Neural crest cell (in vitro differentiated cells): ENCODE measurements at regions not wholly inside any gene's neighbourhood (a gene's known extent, or its start where the extent isn't known, plus 50 kb on each side); places are given as distances from the start of the nearest gene placed in this dataset.
"Not testable (repeated sequence)": the region's sequence is repeated elsewhere in the genome, so short reads cannot be mapped to it uniquely, and the experiment has no call there.

Experiments used
- DNase-seq: peaks from one replicate; pipeline ENCODE4 v3.0.0; 2021; ENCODE audit warnings: low read depth, mixed read lengths, low spot score
- H3K27ac Mint-ChIP-seq: one replicate; pipeline ENCODE4 v1.8.0; 2021; ENCODE audit warnings: mild to moderate bottlenecking, mixed read lengths; ENCODE audit not compliant: unreplicated experiment
- H3K27me3 Mint-ChIP-seq: 2 replicates; pipeline ENCODE4 v1.8.0; 2021; ENCODE audit warnings: low read depth, mild to moderate bottlenecking, mixed read lengths
- H3K36me3 Mint-ChIP-seq: 2 replicates; pipeline ENCODE4 v1.8.0; 2021; ENCODE audit warnings: low read depth, mild to moderate bottlenecking, mixed read lengths
- H3K4me1 Mint-ChIP-seq: 2 replicates; pipeline ENCODE4 v1.8.0; 2021; ENCODE audit warnings: mixed read lengths
- H3K4me3 Mint-ChIP-seq: one replicate; pipeline ENCODE4 v1.8.0; 2021; ENCODE audit warnings: mild to moderate bottlenecking, mixed read lengths
- H3K9me3 Mint-ChIP-seq: 2 replicates; pipeline ENCODE4 v1.8.0; 2021; ENCODE audit warnings: mixed read lengths
- TF ChIP-seq, protein P1 (sequence below): fragments of 200-600 bp; sonication (generic); conservative IDR thresholded peaks from 2 replicates; pipeline ENCODE4 v1.5.0; 2021; ENCODE audit warnings: antibody characterized with exemption, mild to moderate bottlenecking

DNA sequence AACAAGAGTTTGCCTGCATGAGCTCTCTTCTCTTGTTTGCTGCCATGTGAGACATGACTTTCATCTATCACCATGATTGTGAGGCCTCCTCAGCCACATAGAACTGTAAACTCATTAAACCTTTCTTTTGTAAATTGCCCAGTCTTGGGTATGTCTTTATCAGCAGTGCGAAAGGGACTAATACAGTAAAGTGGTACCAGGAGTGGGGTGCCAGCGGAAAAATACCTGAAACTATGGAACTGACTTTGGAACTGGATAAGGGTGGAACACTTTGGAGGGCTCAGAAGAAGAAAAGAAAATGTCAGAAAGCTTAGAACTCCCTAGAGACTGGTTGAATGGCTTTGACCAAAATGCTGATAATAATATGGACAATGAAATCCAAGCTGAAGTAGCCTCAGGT lies 260.9 kb downstream of the DSC3 start:
- no peaks in the 10 kb centered on the region for H3K4me1 Mint-ChIP-seq
- DNase-seq = no peak
- H3K4me3 Mint-ChIP-seq = no peak overlapping the region
- H3K9me3 Mint-ChIP-seq = peaks cover 6% of the 10 kb centered on the region
- no peak overlapping the region for H3K27ac Mint-ChIP-seq
- H3K27me3 Mint-ChIP-seq = no peaks in the 10 kb centered on the region
- H3K36me3 Mint-ChIP-seq = peaks cover 4% of the 10 kb centered on the region
- TF ChIP-seq, protein P1, sequence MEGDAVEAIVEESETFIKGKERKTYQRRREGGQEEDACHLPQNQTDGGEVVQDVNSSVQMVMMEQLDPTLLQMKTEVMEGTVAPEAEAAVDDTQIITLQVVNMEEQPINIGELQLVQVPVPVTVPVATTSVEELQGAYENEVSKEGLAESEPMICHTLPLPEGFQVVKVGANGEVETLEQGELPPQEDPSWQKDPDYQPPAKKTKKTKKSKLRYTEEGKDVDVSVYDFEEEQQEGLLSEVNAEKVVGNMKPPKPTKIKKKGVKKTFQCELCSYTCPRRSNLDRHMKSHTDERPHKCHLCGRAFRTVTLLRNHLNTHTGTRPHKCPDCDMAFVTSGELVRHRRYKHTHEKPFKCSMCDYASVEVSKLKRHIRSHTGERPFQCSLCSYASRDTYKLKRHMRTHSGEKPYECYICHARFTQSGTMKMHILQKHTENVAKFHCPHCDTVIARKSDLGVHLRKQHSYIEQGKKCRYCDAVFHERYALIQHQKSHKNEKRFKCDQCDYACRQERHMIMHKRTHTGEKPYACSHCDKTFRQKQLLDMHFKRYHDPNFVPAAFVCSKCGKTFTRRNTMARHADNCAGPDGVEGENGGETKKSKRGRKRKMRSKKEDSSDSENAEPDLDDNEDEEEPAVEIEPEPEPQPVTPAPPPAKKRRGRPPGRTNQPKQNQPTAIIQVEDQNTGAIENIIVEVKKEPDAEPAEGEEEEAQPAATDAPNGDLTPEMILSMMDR = no peak

DNA sequence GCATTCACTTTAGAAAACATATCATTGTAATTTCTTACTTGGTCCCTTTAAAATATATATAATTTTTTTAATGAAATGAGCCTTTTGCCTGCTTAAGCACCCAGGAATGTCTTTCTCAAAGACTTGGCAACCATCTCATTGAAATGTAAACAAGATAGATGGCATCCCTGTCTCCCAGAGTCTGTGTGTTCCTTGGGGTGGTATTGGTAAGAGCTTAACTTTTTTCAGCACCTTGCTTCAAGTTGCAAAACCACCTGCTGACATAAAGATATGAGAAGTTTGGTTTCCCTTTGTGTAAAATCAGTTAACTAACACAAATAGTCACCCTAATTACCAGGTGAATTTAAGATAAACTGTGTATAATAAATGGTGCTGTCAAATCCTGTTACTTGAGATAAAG lies 266.9 kb downstream of the DSC3 start:
- Mint-ChIP-seq H3K27ac (no peak overlapping the region), H3K36me3 (peaks cover 3% of the 10 kb centered on the region), H3K4me3 (no peak overlapping the region), H3K27me3 (no peaks in the 10 kb centered on the region), H3K9me3 (peaks cover 3% of the 10 kb centered on the region), H3K4me1 (no peaks in the 10 kb centered on the region)
- TF ChIP-seq, protein P1 = no peak
- no peak for DNase-seq

DNA sequence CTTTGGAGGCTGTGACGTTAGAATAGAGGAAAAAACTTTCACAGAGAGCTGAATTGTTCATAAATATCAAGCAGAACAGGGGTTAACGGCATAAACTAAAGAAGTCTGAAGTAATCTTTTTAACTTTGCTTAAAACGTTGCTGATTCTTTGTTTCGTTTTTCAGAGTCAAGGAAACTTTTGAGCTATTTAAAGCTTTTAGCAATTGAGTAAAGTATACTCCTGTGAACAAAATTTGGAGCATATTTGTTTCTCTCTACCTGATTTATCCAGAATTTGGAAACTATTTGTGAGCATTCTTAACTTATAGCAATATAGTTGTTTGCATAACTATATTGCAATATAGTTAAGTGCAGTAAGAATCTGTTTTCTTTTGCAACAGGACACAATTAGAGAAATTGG lies 270.4 kb downstream of the DSC3 start:
- not testable (repeated sequence) for DNase-seq, H3K4me3 Mint-ChIP-seq, H3K4me1 Mint-ChIP-seq, H3K36me3 Mint-ChIP-seq, H3K27me3 Mint-ChIP-seq, H3K9me3 Mint-ChIP-seq, H3K27ac Mint-ChIP-seq

DNA sequence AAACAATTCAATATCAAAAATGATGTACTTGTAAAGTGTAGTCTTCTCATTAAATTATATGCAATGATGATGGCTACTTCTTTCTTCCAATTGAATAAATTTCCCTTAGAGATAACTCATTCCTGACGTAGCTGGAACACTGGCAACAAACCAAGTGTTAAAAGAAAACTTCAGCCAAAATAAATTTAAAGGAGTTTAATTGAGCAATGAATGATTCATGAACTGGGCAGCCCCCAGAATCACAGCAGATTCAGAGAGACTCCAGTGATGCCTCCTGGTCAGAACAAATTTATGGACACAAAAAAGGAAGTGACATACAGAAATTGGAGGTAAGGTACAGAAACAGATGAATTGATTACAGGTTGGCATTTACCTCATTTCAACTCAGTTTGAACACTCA lies 276.5 kb downstream of the DSC3 start:
- H3K9me3 Mint-ChIP-seq = peaks cover 9% of the 10 kb centered on the region
- DNase-seq = no peak
- no peak overlapping the region for H3K4me3 Mint-ChIP-seq
- no peaks in the 10 kb centered on the region for H3K36me3 Mint-ChIP-seq
- no peaks in the 10 kb centered on the region for H3K27me3 Mint-ChIP-seq
- H3K27ac Mint-ChIP-seq = no peak overlapping the region
- TF ChIP-seq, protein P1 = no peak
- H3K4me1 Mint-ChIP-seq = peaks cover 22% of the 10 kb centered on the region

DNA sequence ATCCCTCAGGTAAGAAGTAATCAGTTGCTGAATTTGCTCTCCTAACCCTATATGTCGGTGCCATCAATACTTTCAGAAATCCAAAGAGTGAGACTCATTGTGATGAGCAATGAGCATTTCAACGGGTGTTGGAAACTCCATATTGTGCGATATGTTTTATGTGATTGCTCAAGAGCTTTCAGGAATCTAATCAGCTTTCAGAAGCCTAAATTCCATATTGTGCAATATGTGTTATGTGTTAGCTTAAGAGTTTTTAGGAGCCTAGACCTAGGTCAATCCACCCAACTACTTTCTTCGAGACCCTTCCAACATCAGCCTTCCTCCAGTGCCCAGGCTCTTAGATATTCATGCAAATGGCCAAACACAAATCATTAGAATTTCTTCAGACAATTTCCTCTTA lies 277.3 kb downstream of the DSC3 start:
- Mint-ChIP-seq H3K9me3 (peaks cover 6% of the 10 kb centered on the region), H3K27ac (no peak overlapping the region), H3K4me3 (no peak overlapping the region), H3K36me3 (no peaks in the 10 kb centered on the region), H3K27me3 (no peaks in the 10 kb centered on the region), H3K4me1 (peaks cover 22% of the 10 kb centered on the region)
- no peak for DNase-seq
- TF ChIP-seq, protein P1 = no peak

DNA sequence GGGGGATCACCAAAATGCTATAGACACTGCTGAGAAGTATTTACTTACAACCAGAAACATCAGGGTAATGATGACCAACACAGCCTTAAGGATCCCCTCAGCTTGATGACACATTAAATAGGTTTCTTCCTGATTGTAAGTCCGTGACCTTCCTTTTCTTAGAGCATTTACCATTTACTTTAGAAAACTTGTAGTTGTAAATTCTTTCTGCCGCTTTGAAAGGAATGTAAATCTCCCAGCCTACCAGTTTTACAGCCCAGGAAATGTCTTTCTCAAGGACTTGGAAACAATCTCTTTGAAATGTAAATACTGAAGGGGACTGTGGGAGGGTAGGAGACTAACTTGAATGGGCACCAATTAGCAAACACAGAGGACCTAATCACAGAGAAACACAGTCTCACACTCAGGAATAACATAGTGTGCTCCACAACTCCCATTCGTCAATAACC lies 278.6 kb downstream of the DSC3 start:
- Mint-ChIP-seq H3K4me1 (peaks cover 22% of the 10 kb centered on the region), H3K4me3 (no peak overlapping the region), H3K27me3 (no peaks in the 10 kb centered on the region), H3K36me3 (no peaks in the 10 kb centered on the region), H3K27ac (peak overlapping the region; percentile 32), H3K9me3 (peaks cover 4% of the 10 kb centered on the region)
- no peak for DNase-seq
- TF ChIP-seq, protein P1 = no peak
